Stomach smooth muscle (tissue), 2 donors: ENCODE measurements at regions not wholly inside any gene's neighbourhood (a gene's known extent, or its start where the extent isn't known, plus 50 kb on each side); places are given as distances from the start of the nearest gene placed in this dataset.
"Not testable (repeated sequence)": the region's sequence is repeated elsewhere in the genome, so short reads cannot be mapped to it uniquely, and the experiment has no call there.

ENCODE experiments used
- H3K27ac ChIP-seq: one replicate; pipeline ENCODE4 v1.7.0; 2013; ENCODE audit warnings: mild to moderate bottlenecking, low read length, inconsistent platforms
- H3K27me3 ChIP-seq, 2 donors: one replicate each; pipeline ENCODE4 v1.7.0; 2013; ENCODE audit warnings: low read length in 2 of 2; ENCODE audit not compliant: insufficient read depth in 2 of 2, control insufficient read depth in 1 of 2
- H3K36me3 ChIP-seq, 2 donors: one replicate each; pipeline ENCODE4 v1.7.0; 2013; ENCODE audit warnings: low read length in 2 of 2; ENCODE audit not compliant: control insufficient read depth in 2 of 2, insufficient read depth in 2 of 2
- H3K4me1 ChIP-seq: one replicate; pipeline ENCODE4 v1.7.0; 2013; ENCODE audit warnings: low read length; ENCODE audit not compliant: control insufficient read depth, insufficient read depth
- H3K4me3 ChIP-seq, 2 donors: one replicate each; pipeline ENCODE4 v1.7.0; 2013; ENCODE audit warnings: low read length in 2 of 2
- H3K9ac ChIP-seq, 2 donors: one replicate each; pipeline ENCODE4 v1.7.0; 2013; ENCODE audit warnings: low read length in 2 of 2, mild to moderate bottlenecking in 1 of 2
- H3K9me3 ChIP-seq, 2 donors: one replicate each; pipeline ENCODE4 v1.7.0; 2013; ENCODE audit warnings: low read length in 2 of 2; ENCODE audit not compliant: control insufficient read depth in 2 of 2
- donor health status: healthy.
- donor health status: Pancreatic carcinoma.

DNA sequence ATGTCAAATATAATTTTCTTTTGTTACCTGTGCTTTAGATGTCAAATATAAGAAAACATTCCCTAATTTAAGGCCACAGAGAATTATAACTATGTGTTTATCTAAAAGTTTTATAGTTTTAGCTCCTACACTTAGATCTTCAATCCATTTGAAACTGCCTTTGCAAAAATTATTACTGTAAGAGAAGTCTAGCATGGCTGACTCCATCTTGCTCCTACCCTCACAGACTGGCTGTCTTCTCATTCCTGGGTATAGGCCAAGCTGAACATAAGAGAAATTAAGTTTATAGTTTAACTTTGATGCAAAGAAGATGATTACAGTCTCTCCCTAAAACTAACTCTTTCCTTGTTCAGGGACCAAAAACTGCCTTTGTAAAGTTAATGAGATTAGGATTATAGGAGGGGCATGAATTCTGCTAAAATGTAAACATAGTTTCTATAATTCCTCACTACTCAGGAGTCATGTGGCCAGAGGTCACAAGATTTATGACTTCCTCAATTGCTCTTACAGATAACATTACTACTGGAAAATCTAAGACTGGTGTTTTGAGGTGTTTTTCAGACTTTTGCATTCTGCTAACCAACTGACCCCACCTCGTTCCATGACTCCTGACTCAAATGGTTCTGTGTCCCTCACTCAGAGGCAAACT lies 184.0 kb downstream of the BCHE start:
- no peak overlapping the region for H3K9ac ChIP-seq
- no peaks in the 10 kb centered on the region for H3K27me3 ChIP-seq
- H3K36me3 ChIP-seq: no peaks in the 10 kb centered on the region
- no peaks in the 10 kb centered on the region for H3K4me1 ChIP-seq
- H3K9me3 ChIP-seq: no peaks in the 10 kb centered on the region
- H3K27ac ChIP-seq: no peak overlapping the region
- H3K4me3 ChIP-seq: no peak overlapping the region

DNA sequence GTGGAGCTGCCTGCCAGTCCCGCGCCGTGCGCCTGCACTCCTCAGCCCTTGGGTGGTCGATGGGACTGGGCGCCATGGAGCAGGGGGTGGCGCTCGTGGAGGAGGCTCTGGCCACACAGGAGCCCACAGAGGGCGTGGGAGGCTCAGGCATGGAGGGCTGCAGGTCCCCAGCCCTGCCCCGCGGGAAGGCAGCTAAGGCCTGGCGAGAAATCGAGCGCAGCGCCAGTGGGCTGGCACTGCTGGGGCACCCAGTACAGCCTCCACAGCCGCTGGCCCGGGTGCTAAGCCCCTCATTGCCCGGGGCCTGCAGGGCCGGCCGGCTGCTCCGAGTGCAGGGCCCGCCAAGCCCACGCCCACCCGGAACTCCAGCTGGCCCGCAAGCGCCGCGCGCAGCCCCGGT lies 187.9 kb downstream of the BCHE start:
- H3K27ac ChIP-seq: not testable (repeated sequence)

GRCh38 chr3:165645191-165645590 lies 192.0 kb downstream of the BCHE start:
- no peak overlapping the region for H3K9ac ChIP-seq
- no peak overlapping the region for H3K4me3 ChIP-seq
- no peaks in the 10 kb centered on the region for H3K27me3 ChIP-seq
- H3K36me3 ChIP-seq: no peaks in the 10 kb centered on the region
- no peaks in the 10 kb centered on the region for H3K4me1 ChIP-seq
- H3K9me3 ChIP-seq: no peaks in the 10 kb centered on the region
- H3K27ac ChIP-seq: no peak overlapping the region

More for the DNA sequence above, 187.9 kb downstream of the BCHE start:
- not testable (repeated sequence) for H3K9me3 ChIP-seq, H3K4me3 ChIP-seq, H3K27me3 ChIP-seq, H3K4me1 ChIP-seq, H3K36me3 ChIP-seq, H3K9ac ChIP-seq

GRCh38 chr3:165644331-165644730 lies 192.9 kb downstream of the BCHE start:
- H3K27ac ChIP-seq: no peak overlapping the region
- H3K9ac ChIP-seq: no peak overlapping the region
- H3K4me3 ChIP-seq: no peak overlapping the region
- no peaks in the 10 kb centered on the region for H3K9me3 ChIP-seq
- no peaks in the 10 kb centered on the region for H3K27me3 ChIP-seq
- H3K36me3 ChIP-seq: no peaks in the 10 kb centered on the region
- no peaks in the 10 kb centered on the region for H3K4me1 ChIP-seq

DNA sequence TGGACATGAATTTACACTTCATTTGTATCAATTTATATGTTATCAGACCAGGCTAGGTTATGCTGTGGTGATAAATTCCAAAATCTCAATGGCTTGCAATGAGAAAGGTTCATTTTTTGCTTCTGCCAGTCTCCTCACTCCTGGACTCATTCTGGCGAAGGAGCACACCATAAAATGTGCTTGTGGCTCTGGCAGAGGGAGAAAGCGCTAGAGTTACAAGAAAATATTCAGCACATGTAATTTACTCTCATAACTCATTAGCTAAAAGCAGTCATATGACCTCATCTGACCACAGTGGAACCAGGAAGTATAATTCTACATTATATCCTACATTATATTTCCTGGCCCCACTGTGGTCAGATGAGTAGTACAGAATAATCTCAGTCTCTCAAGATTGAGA lies 193.8 kb downstream of the BCHE start:
- no peak overlapping the region for H3K4me3 ChIP-seq
- H3K27ac ChIP-seq: no peak overlapping the region
- H3K36me3 ChIP-seq: no peaks in the 10 kb centered on the region
- H3K9me3 ChIP-seq: no peaks in the 10 kb centered on the region
- no peaks in the 10 kb centered on the region for H3K27me3 ChIP-seq
- H3K9ac ChIP-seq: no peak overlapping the region
- no peaks in the 10 kb centered on the region for H3K4me1 ChIP-seq

DNA sequence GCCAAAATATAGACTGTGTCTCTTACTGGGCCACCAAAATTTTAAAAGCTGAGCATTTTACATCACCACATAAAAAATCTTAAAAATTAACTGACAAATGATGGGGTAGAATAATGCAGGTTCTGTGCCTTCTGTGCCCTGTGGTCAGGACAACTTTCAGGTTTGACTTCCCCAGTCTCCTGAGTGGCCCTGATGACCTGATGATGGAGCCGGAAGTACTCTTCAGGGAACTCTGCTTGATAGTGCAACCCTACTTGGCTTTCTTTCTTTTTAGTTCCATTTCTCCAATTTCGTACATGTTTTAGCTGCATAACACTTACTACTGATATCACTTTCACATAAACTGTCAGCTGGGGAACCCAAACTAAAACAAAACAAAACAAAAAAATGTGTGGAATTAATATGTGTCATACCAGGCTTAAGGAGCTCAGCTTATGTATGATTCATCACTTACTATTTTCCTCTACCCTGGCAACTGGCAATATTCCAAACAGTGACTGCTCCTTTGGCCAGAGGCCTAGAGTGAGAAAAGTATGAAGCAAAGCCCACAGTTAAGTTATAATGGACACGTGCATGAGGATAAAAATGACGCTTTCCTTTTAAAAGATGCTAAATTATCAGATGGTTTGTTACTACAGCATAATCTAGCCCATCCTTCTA lies 194.3 kb downstream of the BCHE start:
- H3K9me3 ChIP-seq: no peaks in the 10 kb centered on the region
- H3K4me3 ChIP-seq: no peak overlapping the region
- no peaks in the 10 kb centered on the region for H3K4me1 ChIP-seq
- H3K9ac ChIP-seq: no peak overlapping the region
- H3K27me3 ChIP-seq: no peaks in the 10 kb centered on the region
- H3K36me3 ChIP-seq: no peaks in the 10 kb centered on the region
- no peak overlapping the region for H3K27ac ChIP-seq

GRCh38 chr3:165641569-165642310 lies 195.5 kb downstream of the BCHE start:
- H3K4me1 ChIP-seq: no peaks in the 10 kb centered on the region
- no peaks in the 10 kb centered on the region for H3K27me3 ChIP-seq

GRCh38 chr3:165640970-165641369 lies 196.3 kb downstream of the BCHE start:
- H3K9ac ChIP-seq: no peak overlapping the region
- no peaks in the 10 kb centered on the region for H3K27me3 ChIP-seq
- H3K9me3 ChIP-seq: no peaks in the 10 kb centered on the region
- H3K4me3 ChIP-seq: no peak overlapping the region
- H3K36me3 ChIP-seq: no peaks in the 10 kb centered on the region
- no peak overlapping the region for H3K27ac ChIP-seq
- H3K4me1 ChIP-seq: no peaks in the 10 kb centered on the region

More at GRCh38 chr3:165641569-165642310, 195.5 kb downstream of the BCHE start:
- H3K9me3 ChIP-seq: no peaks in the 10 kb centered on the region
- no peaks in the 10 kb centered on the region for H3K36me3 ChIP-seq
- no peak overlapping the region for H3K4me3 ChIP-seq
- H3K27ac ChIP-seq: no peak overlapping the region
- no peak overlapping the region for H3K9ac ChIP-seq

GRCh38 chr3:165640031-165640430 lies 197.2 kb downstream of the BCHE start:
- H3K4me3 ChIP-seq: no peak overlapping the region
- no peaks in the 10 kb centered on the region for H3K36me3 ChIP-seq
- no peaks in the 10 kb centered on the region for H3K27me3 ChIP-seq
- H3K9me3 ChIP-seq: no peaks in the 10 kb centered on the region
- H3K27ac ChIP-seq: no peak overlapping the region
- H3K4me1 ChIP-seq: no peaks in the 10 kb centered on the region
- no peak overlapping the region for H3K9ac ChIP-seq

- no peaks in the 10 kb centered on the region for H3K27me3 ChIP-seq
- no peak overlapping the region for H3K27ac ChIP-seq
- H3K9ac ChIP-seq: no peak overlapping the region
- no peaks in the 10 kb centered on the region for H3K36me3 ChIP-seq
- no peaks in the 10 kb centered on the region for H3K9me3 ChIP-seq
- H3K4me3 ChIP-seq: no peak overlapping the region
- no peaks in the 10 kb centered on the region for H3K4me1 ChIP-seq
These were observed 199.2 kb downstream of the BCHE start for GRCh38 chr3:165638034-165638433.

- Histone ChIP-seq H3K36me3 (no peaks in the 10 kb centered on the region), H3K27ac (no peak overlapping the region), H3K9me3 (no peaks in the 10 kb centered on the region), H3K4me1 (no peaks in the 10 kb centered on the region), H3K4me3 (no peak overlapping the region), H3K27me3 (no peaks in the 10 kb centered on the region), H3K9ac (no peak overlapping the region)
These were observed 200.6 kb downstream of the BCHE start for GRCh38 chr3:165636684-165637015.
